Heart left ventricle (tissue), 13 donors: ENCODE measurements at regions not wholly inside any gene's neighbourhood (a gene's known extent, or its start where the extent isn't known, plus 50 kb on each side); places are given as distances from the start of the nearest gene placed in this dataset.

ENCODE experiments used
- CTCF ChIP-seq, 12 donors: fragments of 200-600 bp; sonication (generic) in 4 of 12; IDR thresholded peaks; one replicate each; pipeline versions ENCODE4 v1.5.0 to v1.8.0; 2018 to 2022; ENCODE audit warnings: antibody characterized with exemption in 12 of 12, mild to moderate bottlenecking in 5 of 12
- POLR2A ChIP-seq, 2 donors: fragments of 450-650 bp; IDR thresholded peaks; one replicate each; pipeline ENCODE4 v1.6.1; 2017; ENCODE audit warnings: antibody characterized with exemption in 2 of 2, mild to moderate bottlenecking in 2 of 2, moderate library complexity in 2 of 2
- donor health status: ischemic (EF 13 %, LVEDD 7.1; RV severe dilation, severe dysfunction).
- donor health status: DM: no; HTN: yes; CAD: no.
- donor health status: DM: no; HTN: no; CAD: no.
- donor health status: ischemic (EF 25% LVEDD 6.9; RV normal size, moderate dysfunction).
- donor health status: ischemic (EF 25% LVEDD 5.7; RV mildly dilated, moderate dysfunction).
- donor health status: ischemic (EF 35%, LVEDD 5.7; RV mildly dilated, moderate dysfunction).
- donor health status: nonischemic (EF 11% LVEDD 7.7; RV severe dilation, severe dysfunction).
- donor health status: DM: yes; HTN: yes; CAD: no.
- donor health status: PGD.
- donor health status: ischemic (EF 29% LVEDD 5.4; RV normal size, mild dysfunction).
- donor health status: nonischemic (EF 23%, LVEDD 6.1; RV moderate dilation, normal function).

- TF ChIP-seq POLR2A (IDR thresholded peaks at IDR 0.05) (no peak), CTCF (IDR thresholded peaks at IDR 0.05) (no peak)
Observed at GRCh38 chr6:74510878-74511277, 695.0 kb downstream of the COL12A1 start.
